SH-SY5Y (cell line): ENCODE measurements at regions not wholly inside any gene's neighbourhood (a gene's known extent, or its start where the extent isn't known, plus 50 kb on each side); places are given as distances from the start of the nearest gene placed in this dataset.

Experiments
- GATA2 ChIP-seq: IDR thresholded peaks from 2 replicates; pipeline ENCODE4 v1.6.1; 2011; ENCODE audit warnings: mild to moderate bottlenecking, low read depth, low read length
- GATA3 ChIP-seq: IDR thresholded peaks from 2 replicates; pipeline ENCODE4 v1.6.1; 2011; ENCODE audit warnings: low read depth, mild to moderate bottlenecking, low read length, moderate library complexity

GRCh38 chr2:64770137-64770780 is 116.5 kb upstream of the SERTAD2 start:
- TF ChIP-seq GATA3 (no peak), GATA2 (no peak)

- TF ChIP-seq GATA2 (no peak), GATA3 (no peak)
Observed at GRCh38 chr2:64770781-64771334, 117.1 kb upstream of the SERTAD2 start.

- TF ChIP-seq GATA2 (no peak), GATA3 (no peak)
Observed at GRCh38 chr2:64771737-64772136, 118.0 kb upstream of the SERTAD2 start.

GRCh38 chr2:64773461-64774118 is 119.9 kb upstream of the SERTAD2 start:
- TF ChIP-seq GATA3 (no peak), GATA2 (no peak)

GRCh38 chr2:64777841-64778240 is 124.1 kb upstream of the SERTAD2 start:
- TF ChIP-seq GATA3: no peak
- TF ChIP-seq GATA2: no peak

- TF ChIP-seq GATA3 (no peak), GATA2 (no peak)
Observed at GRCh38 chr2:64779117-64779690, 125.5 kb upstream of the SERTAD2 start.

- no peak for TF ChIP-seq GATA3
- no peak for TF ChIP-seq GATA2
Observed at GRCh38 chr2:64780041-64780440, 126.3 kb upstream of the SERTAD2 start.

GRCh38 chr2:64781711-64782390 is 128.1 kb upstream of the SERTAD2 start:
- no peak for TF ChIP-seq GATA2
- TF ChIP-seq GATA3: no peak

- TF ChIP-seq GATA2 (no peak), GATA3 (no peak)
Observed at GRCh38 chr2:64784168-64785061, 130.7 kb upstream of the SERTAD2 start.

- no peak for TF ChIP-seq GATA2
- no peak for TF ChIP-seq GATA3
Observed at GRCh38 chr2:64785245-64785644, 131.5 kb upstream of the SERTAD2 start.

GRCh38 chr2:64786343-64787018 is 132.8 kb upstream of the SERTAD2 start:
- TF ChIP-seq GATA3 (no peak), GATA2 (no peak)

GRCh38 chr2:64787019-64787365 is 133.3 kb upstream of the SERTAD2 start:
- TF ChIP-seq GATA2 (no peak), GATA3 (no peak)

- no peak for TF ChIP-seq GATA3
Observed at GRCh38 chr2:64787698-64788097, 134.0 kb upstream of the SERTAD2 start.
